GM21360 (cell line): ENCODE measurements at regions not wholly inside any gene's neighbourhood (a gene's known extent, or its start where the extent isn't known, plus 50 kb on each side); places are given as distances from the start of the nearest gene placed in this dataset.

Experiments used
- ATAC-seq: cut with Tn5 transposase; IDR thresholded peaks from one replicate; pipeline ENCODE4 v1.9.1; 2021; ENCODE audit warnings: mild to moderate bottlenecking, moderate library complexity; ENCODE audit not compliant: unreplicated experiment

- no peak for ATAC-seq
Observed at GRCh38 chr12:12015073-12015685, 55.6 kb upstream of the BCL2L14 start.

- no peak for ATAC-seq
Observed at GRCh38 chr12:12016284-12017100, 54.2 kb upstream of the BCL2L14 start.

- ATAC-seq = no peak
Observed at GRCh38 chr12:12017135-12017581, 53.6 kb upstream of the BCL2L14 start.

GRCh38 chr12:12017798-12018197 is 52.9 kb upstream of the BCL2L14 start:
- no peak for ATAC-seq

- ATAC-seq = no peak
Observed at GRCh38 chr12:12018454-12018853, 52.3 kb upstream of the BCL2L14 start.

- ATAC-seq = no peak
Observed at GRCh38 chr12:12019881-12020280, 50.9 kb upstream of the BCL2L14 start.

- ATAC-seq = no peak
Observed at GRCh38 chr12:12020762-12021161, 50.0 kb upstream of the BCL2L14 start.
